WTC11 (cell line): ENCODE measurements at regions not wholly inside any gene's neighbourhood (a gene's known extent, or its start where the extent isn't known, plus 50 kb on each side); places are given as distances from the start of the nearest gene placed in this dataset.

Experiments
- ATAC-seq: fragments of 200-7000 bp; cut with Tn5 transposase; 2 replicates; pipeline ENCODE4 v1.10.0; 2021; ENCODE audit warnings: mild to moderate bottlenecking, moderate library complexity
- CTCF ChIA-PET: fragments of 300-600 bp; sonication (Branson Sonifier 250); formaldehyde crosslinking; loops from one replicate; lab custom pipeline; 2021; ENCODE audit warnings: antibody characterized with exemption; lab: Charles Lee
- POLR2A ChIA-PET: fragments of 350-600 bp; sonication (Branson Sonifier 250); formaldehyde crosslinking; loops from one replicate; lab custom pipeline; 2021; ENCODE audit warnings: antibody characterized with exemption; lab: Charles Lee
- DNase-seq: peaks from one replicate; pipeline ENCODE4 v3.0.0; 2021; ENCODE audit warnings: low spot score
- H3K27ac Mint-ChIP-seq: 2 replicates; pipeline ENCODE4 v1.8.0; 2021; ENCODE audit warnings: mixed read lengths
- H3K27me3 Mint-ChIP-seq: 2 replicates; pipeline ENCODE4 v1.8.0; 2021; ENCODE audit warnings: low read depth, mild to moderate bottlenecking, moderate library complexity, mixed read lengths
- H3K36me3 Mint-ChIP-seq: 2 replicates; pipeline ENCODE4 v1.8.0; 2021; ENCODE audit warnings: mixed read lengths
- H3K4me1 Mint-ChIP-seq: 2 replicates; pipeline ENCODE4 v1.8.0; 2022; ENCODE audit warnings: mixed read lengths
- H3K4me3 Mint-ChIP-seq: 2 replicates; pipeline ENCODE4 v1.8.0; 2021; ENCODE audit warnings: mild to moderate bottlenecking, moderate library complexity, mixed read lengths
- H3K9me3 Mint-ChIP-seq: 2 replicates; pipeline ENCODE4 v1.8.0; 2021; ENCODE audit warnings: mixed read lengths
- AFF4 ChIP-seq: sonication (generic); formaldehyde crosslinking; IDR thresholded peaks from 2 replicates; pipeline ENCODE4 v1.8.1; 2023; ENCODE audit warnings: mild to moderate bottlenecking, missing genetic modification reagents, borderline replicate concordance
- CDX4 ChIP-seq: fragments of 250-450 bp; sonication (Bioruptor Pico); IDR thresholded peaks from 2 replicates; pipeline ENCODE4 v1.9.0; 2021; ENCODE audit warnings: moderate library complexity, mild to moderate bottlenecking, inconsistent platforms, borderline replicate concordance
- CREB1 ChIP-seq: sonication (generic); formaldehyde crosslinking; IDR thresholded peaks from 2 replicates; pipeline ENCODE4 v1.8.0; 2023; ENCODE audit warnings: mild to moderate bottlenecking, missing genetic modification reagents
- EMX1 ChIP-seq: fragments of 250-450 bp; sonication (Bioruptor Pico); IDR thresholded peaks from 2 replicates; pipeline ENCODE4 v1.8.0; 2021; ENCODE audit warnings: mild to moderate bottlenecking
- FOXP4 ChIP-seq: sonication (generic); formaldehyde crosslinking; IDR thresholded peaks from 2 replicates; pipeline ENCODE4 v1.8.0; 2022; ENCODE audit warnings: mild to moderate bottlenecking, missing genetic modification reagents
- GRHL2 ChIP-seq: fragments of 250-450 bp; sonication (Bioruptor Pico); IDR thresholded peaks from 2 replicates; pipeline ENCODE4 v1.8.0; 2022; ENCODE audit warnings: mild to moderate bottlenecking, moderate library complexity; ENCODE audit not compliant: insufficient replicate concordance, severe bottlenecking
- JAZF1 ChIP-seq: fragments of 250-450 bp; sonication (Bioruptor Pico); IDR thresholded peaks from 2 replicates; pipeline ENCODE4 v1.9.0; 2021; ENCODE audit warnings: moderate library complexity, mild to moderate bottlenecking, inconsistent platforms
- NFATC4 ChIP-seq: fragments of 250-450 bp; sonication (Bioruptor Pico); IDR thresholded peaks from 2 replicates; pipeline ENCODE4 v1.9.0; 2021; ENCODE audit warnings: mild to moderate bottlenecking
- PRRX2 ChIP-seq: fragments of 250-450 bp; sonication (Bioruptor Pico); IDR thresholded peaks from 2 replicates; pipeline ENCODE4 v1.8.0; 2021; ENCODE audit warnings: mild to moderate bottlenecking
- TF ChIP-seq, protein P1 (sequence below): sonication (generic); formaldehyde crosslinking; IDR thresholded peaks from 2 replicates; pipeline ENCODE4 v1.8.0; 2023; ENCODE audit warnings: missing genetic modification reagents, mild to moderate bottlenecking, borderline replicate concordance
- TF ChIP-seq, protein P2 (sequence below): sonication (generic); formaldehyde crosslinking; IDR thresholded peaks from 2 replicates; pipeline ENCODE4 v1.8.0; 2022; ENCODE audit warnings: mild to moderate bottlenecking, missing genetic modification reagents
- TF ChIP-seq, protein P3 (sequence below): sonication (generic); formaldehyde crosslinking; IDR thresholded peaks from 2 replicates; pipeline ENCODE4 v1.8.1; 2022; ENCODE audit warnings: low read depth, missing genetic modification reagents, borderline replicate concordance

DNA sequence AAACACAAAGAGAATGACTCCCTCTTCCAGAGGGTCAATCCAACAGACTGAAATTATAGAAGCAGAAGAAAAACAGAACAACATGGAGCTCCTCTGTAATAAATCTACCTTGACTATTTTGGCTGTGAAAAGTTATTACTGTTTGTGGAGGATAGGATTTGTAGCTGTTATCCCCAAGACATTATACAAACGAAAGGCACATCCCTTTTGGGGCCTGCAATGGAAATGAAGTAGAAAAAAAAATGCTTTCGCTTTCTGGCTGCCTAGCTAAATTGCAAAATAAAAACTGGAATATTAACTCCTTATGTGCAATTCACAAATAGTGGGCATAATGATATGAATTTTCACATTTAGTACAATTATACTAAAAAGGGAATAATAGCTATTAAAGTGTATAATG, 123.8 kb upstream of the CCDC179 start (continued):
- TF ChIP-seq EMX1 (CRISPR knock-in tag), result no peak
- TF ChIP-seq, protein P1, sequence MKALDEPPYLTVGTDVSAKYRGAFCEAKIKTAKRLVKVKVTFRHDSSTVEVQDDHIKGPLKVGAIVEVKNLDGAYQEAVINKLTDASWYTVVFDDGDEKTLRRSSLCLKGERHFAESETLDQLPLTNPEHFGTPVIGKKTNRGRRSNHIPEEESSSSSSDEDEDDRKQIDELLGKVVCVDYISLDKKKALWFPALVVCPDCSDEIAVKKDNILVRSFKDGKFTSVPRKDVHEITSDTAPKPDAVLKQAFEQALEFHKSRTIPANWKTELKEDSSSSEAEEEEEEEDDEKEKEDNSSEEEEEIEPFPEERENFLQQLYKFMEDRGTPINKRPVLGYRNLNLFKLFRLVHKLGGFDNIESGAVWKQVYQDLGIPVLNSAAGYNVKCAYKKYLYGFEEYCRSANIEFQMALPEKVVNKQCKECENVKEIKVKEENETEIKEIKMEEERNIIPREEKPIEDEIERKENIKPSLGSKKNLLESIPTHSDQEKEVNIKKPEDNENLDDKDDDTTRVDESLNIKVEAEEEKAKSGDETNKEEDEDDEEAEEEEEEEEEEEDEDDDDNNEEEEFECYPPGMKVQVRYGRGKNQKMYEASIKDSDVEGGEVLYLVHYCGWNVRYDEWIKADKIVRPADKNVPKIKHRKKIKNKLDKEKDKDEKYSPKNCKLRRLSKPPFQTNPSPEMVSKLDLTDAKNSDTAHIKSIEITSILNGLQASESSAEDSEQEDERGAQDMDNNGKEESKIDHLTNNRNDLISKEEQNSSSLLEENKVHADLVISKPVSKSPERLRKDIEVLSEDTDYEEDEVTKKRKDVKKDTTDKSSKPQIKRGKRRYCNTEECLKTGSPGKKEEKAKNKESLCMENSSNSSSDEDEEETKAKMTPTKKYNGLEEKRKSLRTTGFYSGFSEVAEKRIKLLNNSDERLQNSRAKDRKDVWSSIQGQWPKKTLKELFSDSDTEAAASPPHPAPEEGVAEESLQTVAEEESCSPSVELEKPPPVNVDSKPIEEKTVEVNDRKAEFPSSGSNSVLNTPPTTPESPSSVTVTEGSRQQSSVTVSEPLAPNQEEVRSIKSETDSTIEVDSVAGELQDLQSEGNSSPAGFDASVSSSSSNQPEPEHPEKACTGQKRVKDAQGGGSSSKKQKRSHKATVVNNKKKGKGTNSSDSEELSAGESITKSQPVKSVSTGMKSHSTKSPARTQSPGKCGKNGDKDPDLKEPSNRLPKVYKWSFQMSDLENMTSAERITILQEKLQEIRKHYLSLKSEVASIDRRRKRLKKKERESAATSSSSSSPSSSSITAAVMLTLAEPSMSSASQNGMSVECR (CRISPR knock-in tag), result no peak
- TF ChIP-seq, all 79 proteins: peak for 0

- Mint-ChIP-seq H3K4me1 (peaks cover 18% of the 10 kb centered on the region), H3K9me3 (peaks cover 61% of the 10 kb centered on the region), H3K27me3 (peaks cover 59% of the 10 kb centered on the region), H3K4me3 (no peak overlapping the region), H3K27ac (no peak overlapping the region), H3K36me3 (peaks cover 51% of the 10 kb centered on the region)
- ChIA-PET CTCF (no interaction called here), POLR2A (no interaction called here)
- ATAC-seq (no peak), DNase-seq (no peak)
- TF ChIP-seq, protein P2, sequence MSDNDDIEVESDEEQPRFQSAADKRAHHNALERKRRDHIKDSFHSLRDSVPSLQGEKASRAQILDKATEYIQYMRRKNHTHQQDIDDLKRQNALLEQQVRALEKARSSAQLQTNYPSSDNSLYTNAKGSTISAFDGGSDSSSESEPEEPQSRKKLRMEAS (CRISPR knock-in tag), result no peak
- TF ChIP-seq FOXP4, result no peak
- no peak for TF ChIP-seq NFATC4 (CRISPR knock-in tag)
- TF ChIP-seq CREB1 (CRISPR knock-in tag), result no peak
- no peak for TF ChIP-seq JAZF1 (CRISPR knock-in tag)
- TF ChIP-seq, protein P3, sequence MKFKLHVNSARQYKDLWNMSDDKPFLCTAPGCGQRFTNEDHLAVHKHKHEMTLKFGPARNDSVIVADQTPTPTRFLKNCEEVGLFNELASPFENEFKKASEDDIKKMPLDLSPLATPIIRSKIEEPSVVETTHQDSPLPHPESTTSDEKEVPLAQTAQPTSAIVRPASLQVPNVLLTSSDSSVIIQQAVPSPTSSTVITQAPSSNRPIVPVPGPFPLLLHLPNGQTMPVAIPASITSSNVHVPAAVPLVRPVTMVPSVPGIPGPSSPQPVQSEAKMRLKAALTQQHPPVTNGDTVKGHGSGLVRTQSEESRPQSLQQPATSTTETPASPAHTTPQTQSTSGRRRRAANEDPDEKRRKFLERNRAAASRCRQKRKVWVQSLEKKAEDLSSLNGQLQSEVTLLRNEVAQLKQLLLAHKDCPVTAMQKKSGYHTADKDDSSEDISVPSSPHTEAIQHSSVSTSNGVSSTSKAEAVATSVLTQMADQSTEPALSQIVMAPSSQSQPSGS (CRISPR knock-in tag), result no peak
Measured at GRCh38 chr11:22989371-22989770, 129.1 kb upstream of the CCDC179 start.

DNA sequence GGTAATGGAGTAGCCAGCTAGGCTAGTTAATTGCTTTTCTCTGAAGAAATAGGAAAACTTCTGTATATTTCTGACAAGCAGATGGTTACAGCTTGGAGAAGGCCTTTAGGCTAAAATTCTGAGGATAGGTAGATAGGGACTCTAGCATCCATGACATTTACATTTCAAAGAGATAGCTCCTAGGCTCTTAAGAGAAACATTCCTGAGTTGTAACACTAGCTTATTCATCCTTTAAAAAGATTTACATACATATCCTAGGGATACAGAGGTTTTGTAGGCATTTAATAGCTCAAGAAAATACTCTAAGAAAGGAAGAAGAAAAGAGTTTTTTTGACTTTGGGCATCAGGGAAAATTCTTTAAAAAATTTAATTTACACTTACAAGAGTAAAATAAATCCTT, 130.9 kb upstream of the CCDC179 start:
- CTCF ChIA-PET, result interaction anchor here (1.0 to 1.9 kb wide), 2 partner anchors 70 to 115 kb away, joined by 5 to 8 read pairs; no protein-coding TSS in a partner anchor

More for the DNA sequence above, 130.9 kb upstream of the CCDC179 start:
- ATAC-seq (peak; percentile 95), DNase-seq (no peak)
- Mint-ChIP-seq H3K4me1 (peaks cover 18% of the 10 kb centered on the region), H3K4me3 (no peak overlapping the region), H3K27me3 (peaks cover 74% of the 10 kb centered on the region), H3K36me3 (peaks cover 52% of the 10 kb centered on the region)
- POLR2A ChIA-PET, result no interaction called here
- TF ChIP-seq GRHL2 (no peak), PRRX2 (no peak), FOXP4 (no peak), CDX4 (CRISPR knock-in tag) (no peak), AFF4 (no peak)
- TF ChIP-seq, all 79 proteins: peak for 0
- Mint-ChIP-seq H3K27ac (no peak overlapping the region), H3K9me3 (peaks cover 67% of the 10 kb centered on the region)
